H1 (cell line): ENCODE measurements at regions not wholly inside any gene's neighbourhood (a gene's known extent, or its start where the extent isn't known, plus 50 kb on each side); places are given as distances from the start of the nearest gene placed in this dataset.

ENCODE experiments used
- CTCF ChIA-PET: fragments of 300-600 bp; sonication (Branson Sonifier 250); formaldehyde crosslinking; loops from one replicate; lab custom pipeline; 2021; ENCODE audit not compliant: partially characterized antibody; lab: Charles Lee
- POLR2A ChIA-PET: fragments of 300-600 bp; sonication (Branson Sonifier 250); formaldehyde crosslinking; loops from one replicate; lab custom pipeline; 2021; ENCODE audit warnings: inconsistent platforms; ENCODE audit not compliant: partially characterized antibody; lab: Charles Lee
- DNase-seq, 2 experiments: peaks; one replicate each; pipeline versions ENCODE4 v3.0.0 to v3.0.0-alpha.2; 2010 to 2022; ENCODE audit warnings: low spot score in 2 of 2, low read depth in 1 of 2, mixed read lengths in 1 of 2
- FAIRE-seq: peaks from 2 replicates; lab custom pipeline; 2011; peaks lifted over from hg19 to GRCh38; lab: Jason Lieb, UNC
- H2AFZ ChIP-seq: 2 replicates; pipeline ENCODE4 v1.8.1; 2012; ENCODE audit warnings: low read length, inconsistent platforms
- H2AK5ac ChIP-seq: 2 replicates; pipeline ENCODE4 v1.6.1; 2013; ENCODE audit warnings: low read depth, low read length
- H2BK120ac ChIP-seq: replicated peaks from 2 replicates; pipeline ENCODE3; 2013; ENCODE audit warnings: low read depth, low read length, inconsistent platforms
- H2BK12ac ChIP-seq: 2 replicates; pipeline ENCODE4 v1.6.1; 2013; ENCODE audit warnings: low read depth, low read length
- H2BK15ac ChIP-seq: 2 replicates; pipeline ENCODE4 v1.6.1; 2013; ENCODE audit warnings: low read length
- H2BK20ac ChIP-seq: 2 replicates; pipeline ENCODE4 v1.6.1; 2013; ENCODE audit warnings: low read length
- H2BK5ac ChIP-seq: 2 replicates; pipeline ENCODE4 v1.6.1; 2013; ENCODE audit warnings: low read depth, low read length
- H3K14ac ChIP-seq: 2 replicates; pipeline ENCODE4 v1.6.1; 2013; ENCODE audit warnings: inconsistent platforms; ENCODE audit not compliant: insufficient read length
- H3K18ac ChIP-seq: 2 replicates; pipeline ENCODE4 v1.6.1; 2013; ENCODE audit warnings: low read length; ENCODE audit errors: extremely low read depth
- H3K23ac ChIP-seq: 2 replicates; pipeline ENCODE4 v1.6.1; 2013; ENCODE audit warnings: inconsistent platforms; ENCODE audit not compliant: insufficient read length
- H3K23me2 ChIP-seq: 2 replicates; pipeline ENCODE4 v1.6.1; 2013; ENCODE audit warnings: low read depth, low read length
- H3K27ac ChIP-seq: 2 replicates; pipeline ENCODE4 v1.6.1; 2011; ENCODE audit warnings: low read depth, low read length, inconsistent platforms
- H3K27me3 ChIP-seq, 4 experiments: replicated peaks in 1 of 4; 1 replicate in 1 of 4; 2 replicates in 3 of 4; pipeline versions ENCODE4 v1.6.1 to v1.8.1; 2011 to 2013; ENCODE audit warnings: low read length in 3 of 4, mild to moderate bottlenecking in 3 of 4, inconsistent platforms in 2 of 4, mixed read lengths in 2 of 4, moderate library complexity in 1 of 4; ENCODE audit not compliant: control insufficient read depth in 3 of 4, insufficient read depth in 3 of 4; ENCODE audit errors: extremely low read depth in 1 of 4
- H3K36me3 ChIP-seq, 4 experiments: 2 replicates each; pipeline versions ENCODE4 v1.6.1 to v1.8.1; 2011 to 2013; ENCODE audit warnings: mild to moderate bottlenecking in 4 of 4, low read length in 3 of 4, moderate library complexity in 2 of 4, control low read depth in 1 of 4, inconsistent platforms in 1 of 4; ENCODE audit not compliant: insufficient read depth in 4 of 4, control insufficient read depth in 2 of 4
- H3K4ac ChIP-seq: replicated peaks from 2 replicates; pipeline ENCODE3; 2013; ENCODE audit warnings: low read length, low read depth, mixed read lengths, inconsistent platforms; ENCODE audit not compliant: insufficient read length
- H3K4me1 ChIP-seq, 4 experiments: replicated peaks in 1 of 4; 1 replicate in 1 of 4; 2 replicates in 3 of 4; pipeline versions ENCODE4 v1.6.1 to v1.8.1; 2011 to 2013; ENCODE audit warnings: low read length in 3 of 4, inconsistent platforms in 2 of 4, mixed read lengths in 1 of 4; ENCODE audit not compliant: insufficient read depth in 4 of 4, control insufficient read depth in 3 of 4
- H3K4me2 ChIP-seq, 2 experiments: 2 replicates each; pipeline versions ENCODE4 v1.6.1 to v1.8.1; 2011 to 2013; ENCODE audit warnings: low read depth in 2 of 2, low read length in 2 of 2, control low read depth in 1 of 2, inconsistent platforms in 1 of 2, mild to moderate bottlenecking in 1 of 2; ENCODE audit not compliant: insufficient read depth in 1 of 2
- H3K4me3 ChIP-seq, 4 experiments: fragments of 200-600, 300-600 bp in 1 of 4; sonication (generic), shearing (Covaris generic), sonication (Bioruptor Twin) in 1 of 4; 2 replicates each; pipeline versions ENCODE4 v1.5.1 to v1.8.1; 2011 to 2016; ENCODE audit warnings: low read length in 4 of 4, low read depth in 3 of 4, control low read depth in 2 of 4, inconsistent platforms in 2 of 4, mild to moderate bottlenecking in 2 of 4, mixed read lengths in 1 of 4, moderate library complexity in 1 of 4; ENCODE audit not compliant: insufficient read depth in 2 of 4; ENCODE audit errors: extremely low read depth in 1 of 4
- H3K56ac ChIP-seq: replicated peaks from 2 replicates; pipeline ENCODE3; 2013; ENCODE audit warnings: low read depth, mild to moderate bottlenecking, mixed read lengths, low read length, inconsistent platforms; ENCODE audit not compliant: insufficient read length
- H3K79me1 ChIP-seq: 2 replicates; pipeline ENCODE4 v1.6.1; 2013; ENCODE audit warnings: low read depth, low read length, control low read depth
- H3K79me2 ChIP-seq, 2 experiments: 2 replicates each; pipeline versions ENCODE4 v1.6.1 to v1.8.1; 2012 to 2013; ENCODE audit warnings: low read length in 2 of 2, mild to moderate bottlenecking in 2 of 2, inconsistent platforms in 1 of 2; ENCODE audit not compliant: insufficient read depth in 2 of 2, control insufficient read depth in 1 of 2
- H3K9ac ChIP-seq, 4 experiments: replicated peaks in 1 of 4; 1 replicate in 1 of 4; 2 replicates in 3 of 4; pipeline versions ENCODE4 v1.6.1 to v1.8.1; 2011 to 2013; ENCODE audit warnings: low read depth in 3 of 4, low read length in 3 of 4, control low read depth in 2 of 4, mild to moderate bottlenecking in 2 of 4, moderate library complexity in 2 of 4, inconsistent platforms in 1 of 4; ENCODE audit errors: extremely low read depth in 1 of 4
- H3K9me3 ChIP-seq, 2 experiments: 2 replicates each; pipeline versions ENCODE4 v1.6.1 to v1.8.1; 2012 to 2013; ENCODE audit warnings: mild to moderate bottlenecking in 2 of 2, moderate library complexity in 2 of 2, control low read depth in 1 of 2, inconsistent platforms in 1 of 2, low read depth in 1 of 2, low read length in 1 of 2, mixed read lengths in 1 of 2; ENCODE audit not compliant: insufficient read depth in 2 of 2
- H4K20me1 ChIP-seq, 2 experiments: replicated peaks in 1 of 2; 2 replicates each; pipeline versions ENCODE3 to v1.8.1; 2011 to 2013; ENCODE audit warnings: inconsistent platforms in 2 of 2, low read length in 2 of 2, mild to moderate bottlenecking in 1 of 2; ENCODE audit not compliant: insufficient read depth in 2 of 2, control insufficient read depth in 1 of 2
- H4K5ac ChIP-seq: 2 replicates; pipeline ENCODE4 v1.6.1; 2013; ENCODE audit warnings: low read length, low read depth, mixed read lengths, inconsistent platforms; ENCODE audit not compliant: insufficient read length
- H4K8ac ChIP-seq: 2 replicates; pipeline ENCODE4 v1.8.0; 2013; ENCODE audit warnings: mild to moderate bottlenecking, moderate library complexity, low read length, inconsistent platforms; ENCODE audit not compliant: insufficient read depth; ENCODE audit errors: extremely low read depth
- H4K91ac ChIP-seq: replicated peaks from 2 replicates; pipeline ENCODE3; 2013; ENCODE audit warnings: low read length, mixed read lengths, inconsistent platforms; ENCODE audit not compliant: insufficient read length
- ASH2L ChIP-seq: fragments of 200-600, 300-600 bp; sonication (generic); IDR thresholded peaks from one replicate; pipeline ENCODE4 v1.7.1; 2017; ENCODE audit warnings: low read length
- CBX5 ChIP-seq: fragments of 300-800, 300-1000 bp; sonication (generic); IDR thresholded peaks from 2 replicates; pipeline ENCODE4 v1.7.1; 2016; ENCODE audit warnings: antibody characterized with exemption, low read length, low read depth
- CHD2 ChIP-seq: IDR thresholded peaks from 2 replicates; pipeline ENCODE4 v1.6.1; 2012; ENCODE audit warnings: low read length, improper control_type of control experiment
- EGR1 ChIP-seq: IDR thresholded peaks from 2 replicates; pipeline ENCODE4 v1.6.1; 2011; ENCODE audit warnings: low read depth, low read length, borderline replicate concordance
- GABPA ChIP-seq: IDR thresholded peaks from 2 replicates; pipeline ENCODE4 v1.6.1; 2011; ENCODE audit warnings: mild to moderate bottlenecking, low read length, moderate library complexity, borderline replicate concordance; ENCODE audit not compliant: insufficient read depth
- HDAC6 ChIP-seq: IDR thresholded peaks from one replicate; pipeline ENCODE4 v1.7.1; 2012; ENCODE audit warnings: low read depth, mild to moderate bottlenecking, inconsistent platforms, low read length, moderate library complexity
- KDM5A ChIP-seq: fragments of 200-600 bp; IDR thresholded peaks from 2 replicates; pipeline ENCODE4 v1.7.1; 2012; ENCODE audit warnings: mild to moderate bottlenecking, low read length, inconsistent platforms, mixed read lengths
- MAX ChIP-seq: IDR thresholded peaks from 2 replicates; pipeline ENCODE4 v1.6.1; 2012; ENCODE audit warnings: inconsistent platforms
- PHF8 ChIP-seq: fragments of 200-600 bp; sonication (generic); conservative IDR thresholded peaks from 2 replicates; pipeline ENCODE4 v1.7.1; 2012; ENCODE audit warnings: low read depth, mild to moderate bottlenecking, inconsistent platforms, low read length, moderate library complexity
- SP2 ChIP-seq: IDR thresholded peaks from 2 replicates; pipeline ENCODE4 v1.6.1; 2012; ENCODE audit warnings: mild to moderate bottlenecking, low read length, inconsistent platforms
- TAF1 ChIP-seq: IDR thresholded peaks from 2 replicates; pipeline ENCODE4 v1.6.1; 2011; ENCODE audit warnings: mild to moderate bottlenecking, low read depth, low read length
- TAF7 ChIP-seq: optimal IDR thresholded peaks from 2 replicates; pipeline ENCODE3; 2011; ENCODE audit warnings: low read depth, mild to moderate bottlenecking, inconsistent platforms, low read length, moderate library complexity, borderline replicate concordance
- TCF12 ChIP-seq: IDR thresholded peaks from 2 replicates; pipeline ENCODE4 v1.6.1; 2011; ENCODE audit warnings: low read depth, mild to moderate bottlenecking, low read length
- WGBS, 2 experiments: shearing (Covaris generic) in 1 of 2; methylation state at CpG; one replicate each; pipeline versions ENCODE4 v1.1.6 to v1.1.7; 2013 to 2015; ENCODE audit warnings: low lambda C conversion rate in 2 of 2, mixed read lengths in 2 of 2, inconsistent platforms in 1 of 2, low coverage in 1 of 2, missing lambda C conversion rate in 1 of 2; ENCODE audit not compliant: insufficient replicate concordance in 2 of 2, insufficient coverage in 1 of 2, insufficient read length in 1 of 2; ENCODE audit errors: extremely low coverage in 1 of 2, missing lambda C conversion rate in 1 of 2; 5-methylcytosine and 5-hydroxymethylcytosine counted together

GRCh38 chr5:158276692-158277091, 417.7 kb upstream of the CLINT1 start:
- H4K8ac ChIP-seq = no peak overlapping the region
- H2BK20ac ChIP-seq = no peak overlapping the region
- H3K14ac ChIP-seq = no peak overlapping the region
- POLR2A ChIA-PET = no interaction called here
- H3K56ac ChIP-seq = no peak overlapping the region
- no peaks in the 10 kb centered on the region; a peak in 1 of 7 replicates for H3K27me3 ChIP-seq
- H3K4me3 ChIP-seq = no peak overlapping the region
- no peak overlapping the region for H3K9ac ChIP-seq
- no peaks in the 10 kb centered on the region for H3K79me2 ChIP-seq
- no peak overlapping the region for H2BK120ac ChIP-seq
- no peak overlapping the region for H3K23ac ChIP-seq
- H3K79me1 ChIP-seq = no peaks in the 10 kb centered on the region
- no peaks in the 10 kb centered on the region for H3K23me2 ChIP-seq
- H3K9me3 ChIP-seq = no peaks in the 10 kb centered on the region
- no peak overlapping the region for H2AFZ ChIP-seq
- H2BK15ac ChIP-seq = no peak overlapping the region
- H3K18ac ChIP-seq = no peak overlapping the region
- no peak for TF ChIP-seq KDM5A
- TF ChIP-seq ASH2L = no peak
- TF ChIP-seq TCF12 = no peak
- TF ChIP-seq SP2 = no peak
- no peak for TF ChIP-seq TAF1
- TF ChIP-seq CHD2 = no peak
- no peak for TF ChIP-seq CBX5
- TF ChIP-seq GABPA = no peak
- no peak for TF ChIP-seq TAF7
- no peak for TF ChIP-seq HDAC6
- no peak for TF ChIP-seq EGR1
- no peak for TF ChIP-seq PHF8
- no peak for TF ChIP-seq MAX
- no peak overlapping the region for H4K91ac ChIP-seq
- no peak overlapping the region for H4K5ac ChIP-seq
- H2AK5ac ChIP-seq = no peak overlapping the region
- H4K20me1 ChIP-seq = no peaks in the 10 kb centered on the region
- H2BK5ac ChIP-seq = no peak overlapping the region
- H3K4me1 ChIP-seq = peaks cover 0 to 6% (median 6%) of the 10 kb centered on the region in 4 experiments; a peak in 5 of 7 replicates
- H3K4ac ChIP-seq = no peak overlapping the region
- no peak overlapping the region for H3K27ac ChIP-seq
- WGBS, 2 experiments = 98% methylated on average over 4 of the region's 4 CpGs; no CpG with 5 or more reads in 1 of the 2 experiments
- no peak overlapping the region for H2BK12ac ChIP-seq
- H3K36me3 ChIP-seq = no peaks in the 10 kb centered on the region
- CTCF ChIA-PET = no interaction called here
- DNase-seq (no peak), FAIRE-seq (no peak)
- no peak overlapping the region for H3K4me2 ChIP-seq
